GM21367 (cell line): ENCODE measurements at regions not wholly inside any gene's neighbourhood (a gene's known extent, or its start where the extent isn't known, plus 50 kb on each side); places are given as distances from the start of the nearest gene placed in this dataset.

Source experiments
- ATAC-seq: cut with Tn5 transposase; IDR thresholded peaks from one replicate; pipeline ENCODE4 v1.9.1; 2021; ENCODE audit not compliant: unreplicated experiment

GRCh38 chr2:122451697-122452096 lies 696.2 kb downstream of the TSN start:
- no peak for ATAC-seq

GRCh38 chr2:122469147-122469546 lies 713.7 kb downstream of the TSN start:
- ATAC-seq, result no peak

GRCh38 chr2:122471753-122472152 lies 716.3 kb downstream of the TSN start:
- no peak for ATAC-seq

- no peak for ATAC-seq
These were observed 722.7 kb downstream of the TSN start for GRCh38 chr2:122478117-122478516.

- ATAC-seq, result no peak
These were observed 723.3 kb downstream of the TSN start for GRCh38 chr2:122478771-122479170.

GRCh38 chr2:122480501-122481243 lies 725.2 kb downstream of the TSN start:
- ATAC-seq, result no peak

- no peak for ATAC-seq
These were observed 725.8 kb downstream of the TSN start for GRCh38 chr2:122481244-122481622.

- ATAC-seq, result no peak
These were observed 726.3 kb downstream of the TSN start for GRCh38 chr2:122481717-122482116.

- no peak for ATAC-seq
These were observed 730.6 kb downstream of the TSN start for GRCh38 chr2:122486086-122486485.

GRCh38 chr2:122486705-122487415 lies 731.4 kb downstream of the TSN start:
- ATAC-seq, result no peak

- ATAC-seq, result no peak
These were observed 735.6 kb downstream of the TSN start for GRCh38 chr2:122491011-122491410.

- ATAC-seq, result no peak
These were observed 745.1 kb downstream of the TSN start for GRCh38 chr2:122500316-122501105.

- no peak for ATAC-seq
These were observed 751.2 kb downstream of the TSN start for GRCh38 chr2:122506620-122507019.

- ATAC-seq, result no peak
These were observed 751.8 kb downstream of the TSN start for GRCh38 chr2:122507261-122507660.

- ATAC-seq, result no peak
These were observed 756.6 kb downstream of the TSN start for GRCh38 chr2:122512091-122512490.

GRCh38 chr2:122514451-122514996 lies 759.1 kb downstream of the TSN start:
- ATAC-seq, result no peak

- ATAC-seq, result no peak
These were observed 760.4 kb downstream of the TSN start for GRCh38 chr2:122515731-122516290.

GRCh38 chr2:122516775-122517174 lies 761.3 kb downstream of the TSN start:
- ATAC-seq, result no peak

GRCh38 chr2:122519366-122519765 lies 763.9 kb downstream of the TSN start:
- ATAC-seq, result no peak

GRCh38 chr2:122519821-122520611 lies 764.6 kb downstream of the TSN start:
- no peak for ATAC-seq
